Adrenal gland (tissue), 9 donors: ENCODE measurements at regions not wholly inside any gene's neighbourhood (a gene's known extent, or its start where the extent isn't known, plus 50 kb on each side); places are given as distances from the start of the nearest gene placed in this dataset.

Experiments used
- DNase-seq, 7 donors: peaks; one replicate each; pipeline ENCODE4 v3.0.0-alpha.2; 2019 to 2020
- H3K27ac ChIP-seq, 5 donors: fragments of 200-600 bp; sonication (generic) in 4 of 5; 1 replicate in 3 of 5; 2 replicates in 2 of 5; pipeline versions ENCODE4 v1.5.1 to v1.8.0; 2016 to 2020; ENCODE audit warnings: mild to moderate bottlenecking in 1 of 5
- H3K27me3 ChIP-seq: fragments of 200-600 bp; 2 replicates; pipeline ENCODE4 v1.8.0; 2021
- H3K36me3 ChIP-seq, 2 donors: fragments of 200-600 bp; replicated peaks in 1 of 2; 1 replicate in 1 of 2; 2 replicates in 1 of 2; pipeline versions ENCODE4 v1.5.1 to v1.8.0; 2018 to 2022
- H3K4me1 ChIP-seq, 2 donors: fragments of 200-600 bp; replicated peaks in 1 of 2; 1 replicate in 1 of 2; 2 replicates in 1 of 2; pipeline versions ENCODE4 v1.5.1 to v1.8.0; 2018 to 2021
- H3K4me3 ChIP-seq, 4 donors: fragments of 200-600 bp; sonication (generic) in 3 of 4; one replicate each; pipeline ENCODE4 v1.5.1; 2016 to 2018
- H3K9me3 ChIP-seq, 3 donors: fragments of 200-600 bp; sonication (generic) in 1 of 3; replicated peaks in 1 of 3; 1 replicate in 2 of 3; 2 replicates in 1 of 3; pipeline versions ENCODE4 v1.5.1 to v1.8.0; 2016 to 2021
- POLR2A ChIP-seq, 2 donors: fragments of 450-650 bp; IDR thresholded peaks; one replicate each; pipeline ENCODE4 v1.6.1; 2017; ENCODE audit warnings: antibody characterized with exemption in 2 of 2, mild to moderate bottlenecking in 2 of 2, moderate library complexity in 1 of 2
- WGBS, 4 donors: extraction: QIAGEN DNeasy Blood & Tissue Kit in 2 of 4; methylation state at CpG; one replicate each; pipeline versions ENCODE4 v1.1.5 to v1.1.7; 2013 to 2017; 5-methylcytosine and 5-hydroxymethylcytosine counted together
- intact Hi-C, 2 donors: fragments of 100-400 bp; cut with DNase I; formaldehyde crosslinking; loops; one replicate each; pipeline versions ENCODE4 v1.14.1 to v1.15.0; 2022 to 2023
- TF ChIP-seq, protein P1 (sequence below), 6 experiments: fragments of 450-650 bp in 4 of 6; fragments of 200-600 bp in 2 of 6; sonication (generic) in 1 of 6; IDR thresholded peaks; 1 replicate in 5 of 6; 2 replicates in 1 of 6; pipeline versions ENCODE4 v1.5.1 to v1.8.0; 2016 to 2021; ENCODE audit warnings: antibody characterized with exemption in 6 of 6, mild to moderate bottlenecking in 2 of 6, moderate library complexity in 1 of 6
- donor health status: healthy with polysubstance abuse.
- donor health status: Bipolar disorder and iron deficiency.
- donor health status: DM: yes; HTN: yes; CAD: no.
- donor health status: DM: no; HTN: no; CAD: no.
- donor health status: DM: no; HTN: no; CAD: no.

DNA sequence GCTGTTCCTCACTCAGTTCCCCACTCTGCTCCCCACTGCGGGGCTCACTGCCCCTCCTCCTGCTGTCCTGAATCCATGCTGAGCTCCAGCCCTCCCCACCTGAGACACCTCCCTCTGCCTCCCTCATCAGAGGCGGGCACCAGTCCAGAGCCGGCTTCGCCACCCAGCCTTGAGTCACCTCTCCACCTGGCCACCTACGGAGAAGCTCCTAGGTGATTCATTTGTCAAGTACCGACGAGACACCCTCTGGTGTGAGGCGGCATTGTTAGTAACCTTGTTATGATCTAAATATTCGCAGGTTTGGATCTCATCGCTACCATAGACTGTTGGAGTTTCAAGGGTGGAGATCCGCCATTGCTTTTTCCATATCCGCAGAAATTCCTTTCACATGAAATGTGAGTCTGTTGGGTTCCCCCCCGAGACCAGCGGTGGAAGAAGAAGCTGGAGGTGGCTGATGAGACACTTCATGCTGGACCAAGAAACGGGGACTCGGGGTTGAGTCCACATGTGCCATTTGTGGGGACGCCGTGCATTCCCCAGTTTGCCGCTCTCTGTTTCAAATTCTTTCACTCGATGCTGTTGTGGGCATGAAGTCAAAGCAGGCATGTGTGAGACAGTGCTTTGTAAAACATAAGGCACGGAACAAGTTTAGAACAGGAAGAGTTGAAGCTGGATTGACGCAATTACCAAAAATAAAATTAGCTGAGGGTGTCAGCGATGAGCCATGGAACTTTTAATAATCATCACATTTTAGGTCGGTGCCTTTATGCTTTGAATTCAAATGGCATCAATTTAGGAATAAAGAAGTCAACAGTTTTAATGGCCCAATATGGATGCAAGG, 259.8 kb upstream of the HDAC4 start:
- TF ChIP-seq, protein P1, sequence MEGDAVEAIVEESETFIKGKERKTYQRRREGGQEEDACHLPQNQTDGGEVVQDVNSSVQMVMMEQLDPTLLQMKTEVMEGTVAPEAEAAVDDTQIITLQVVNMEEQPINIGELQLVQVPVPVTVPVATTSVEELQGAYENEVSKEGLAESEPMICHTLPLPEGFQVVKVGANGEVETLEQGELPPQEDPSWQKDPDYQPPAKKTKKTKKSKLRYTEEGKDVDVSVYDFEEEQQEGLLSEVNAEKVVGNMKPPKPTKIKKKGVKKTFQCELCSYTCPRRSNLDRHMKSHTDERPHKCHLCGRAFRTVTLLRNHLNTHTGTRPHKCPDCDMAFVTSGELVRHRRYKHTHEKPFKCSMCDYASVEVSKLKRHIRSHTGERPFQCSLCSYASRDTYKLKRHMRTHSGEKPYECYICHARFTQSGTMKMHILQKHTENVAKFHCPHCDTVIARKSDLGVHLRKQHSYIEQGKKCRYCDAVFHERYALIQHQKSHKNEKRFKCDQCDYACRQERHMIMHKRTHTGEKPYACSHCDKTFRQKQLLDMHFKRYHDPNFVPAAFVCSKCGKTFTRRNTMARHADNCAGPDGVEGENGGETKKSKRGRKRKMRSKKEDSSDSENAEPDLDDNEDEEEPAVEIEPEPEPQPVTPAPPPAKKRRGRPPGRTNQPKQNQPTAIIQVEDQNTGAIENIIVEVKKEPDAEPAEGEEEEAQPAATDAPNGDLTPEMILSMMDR (IDR thresholded peaks at IDR 0.05) = no peak
- no peak for TF ChIP-seq POLR2A (IDR thresholded peaks at IDR 0.05)
- Histone ChIP-seq H3K4me3 (peak overlapping the region in 1 of 4 donors; percentile 6), H3K4me1 (no peaks in the 10 kb centered on the region), H3K27ac (no peak overlapping the region), H3K27me3 (peaks cover 26% of the 10 kb centered on the region), H3K36me3 (no peaks in the 10 kb centered on the region), H3K9me3 (no peaks in the 10 kb centered on the region)
- intact Hi-C loops = no loop called here
- peak in 2 of 7 donors; percentile 5 to 43 for DNase-seq
- WGBS, 4 donors = 80 to 86% (median 83%) methylated on average over 23 to 24 of the region's 24 CpGs

DNA sequence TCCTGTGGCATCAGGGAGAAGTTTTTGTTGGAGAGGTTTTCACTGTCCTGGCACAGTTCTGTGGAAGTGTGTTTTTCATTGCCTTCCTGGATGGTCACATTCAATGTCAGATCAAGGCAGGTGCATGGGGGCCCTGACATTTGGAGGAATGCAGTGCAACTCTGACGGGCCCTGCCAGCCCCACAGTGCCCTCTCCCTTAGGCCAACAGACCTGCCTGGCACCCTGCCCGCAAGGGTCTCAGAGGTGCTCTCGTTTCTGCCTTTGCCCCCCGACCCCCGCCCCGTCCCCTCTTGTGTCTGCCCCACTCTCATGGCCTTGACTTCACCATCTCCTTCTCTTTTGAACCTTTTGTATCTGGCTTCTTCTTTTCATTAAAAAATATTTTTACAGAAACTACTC, 257.2 kb upstream of the HDAC4 start:
- Histone ChIP-seq H3K4me3 (no peak overlapping the region), H3K27ac (no peak overlapping the region), H3K4me1 (no peaks in the 10 kb centered on the region), H3K9me3 (no peaks in the 10 kb centered on the region), H3K27me3 (peaks cover 22% of the 10 kb centered on the region), H3K36me3 (no peaks in the 10 kb centered on the region)
- intact Hi-C loops = no loop called here
- DNase-seq = peak in 1 of 7 donors; percentile 20
- WGBS, 4 donors = 75 to 79% (median 77%) methylated on average over 6 of the region's 6 CpGs
- no peak for TF ChIP-seq POLR2A (IDR thresholded peaks at IDR 0.05)
- TF ChIP-seq, protein P1 (IDR thresholded peaks at IDR 0.05) = no peak

DNA sequence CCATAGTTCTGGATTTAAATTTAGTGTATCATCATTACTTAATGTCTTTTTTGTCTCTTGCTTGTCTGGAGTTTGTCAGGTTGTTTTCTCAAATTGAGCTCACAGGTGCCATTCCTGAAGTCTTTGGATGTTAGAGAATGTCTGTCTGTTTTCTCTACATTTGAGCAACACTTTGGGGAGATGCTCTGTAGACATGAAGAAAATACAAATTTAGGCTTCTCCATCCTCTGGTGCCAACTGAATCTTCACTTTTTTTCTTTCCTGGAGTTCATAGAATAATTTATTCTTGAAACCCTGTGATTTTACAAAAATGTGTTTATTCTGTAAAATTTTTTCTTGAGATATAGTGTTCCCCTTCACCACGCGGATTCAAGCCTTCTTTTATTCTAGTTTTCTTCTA, 256.4 kb upstream of the HDAC4 start:
- Histone ChIP-seq H3K4me3 (no peak overlapping the region), H3K9me3 (no peaks in the 10 kb centered on the region), H3K27ac (no peak overlapping the region), H3K27me3 (peaks cover 16% of the 10 kb centered on the region), H3K36me3 (no peaks in the 10 kb centered on the region), H3K4me1 (no peaks in the 10 kb centered on the region)
- TF ChIP-seq, protein P1 (IDR thresholded peaks at IDR 0.05) = no peak
- no peak for TF ChIP-seq POLR2A (IDR thresholded peaks at IDR 0.05)
- intact Hi-C loops = no loop called here
- DNase-seq = no peak
- WGBS, 4 donors = 91 to 94% (median 93%) methylated on average over 2 of the region's 2 CpGs

DNA sequence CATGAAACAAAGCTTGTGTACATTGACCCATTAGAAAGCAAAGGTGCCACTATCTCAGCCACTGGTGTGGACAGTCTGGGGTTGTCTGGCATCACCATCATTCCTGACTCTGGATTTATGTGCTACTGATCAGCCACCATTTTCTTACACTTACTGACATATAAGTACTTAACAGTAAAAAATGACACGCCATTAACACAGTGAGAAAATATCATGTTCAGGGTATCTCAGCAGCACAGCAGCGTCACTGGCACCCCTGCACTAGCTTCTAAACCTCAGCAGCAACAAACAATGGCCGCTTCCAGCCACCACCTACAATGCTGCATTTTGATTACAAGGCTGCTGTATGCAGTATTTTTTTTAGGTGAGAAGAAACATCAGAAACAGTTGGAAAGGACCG, 253.4 kb upstream of the HDAC4 start:
- no peaks in the 10 kb centered on the region for H3K4me1 ChIP-seq
- H3K27me3 ChIP-seq = no peaks in the 10 kb centered on the region
- TF ChIP-seq POLR2A (IDR thresholded peaks at IDR 0.05) = no peak
- TF ChIP-seq, protein P1 (IDR thresholded peaks at IDR 0.05) = no peak
- no peak overlapping the region for H3K27ac ChIP-seq
- H3K9me3 ChIP-seq = no peaks in the 10 kb centered on the region
- DNase-seq = no peak
- 69 to 84% (median 81%) methylated on average over 4 of the region's 4 CpGs for WGBS, 4 donors
- no peaks in the 10 kb centered on the region for H3K36me3 ChIP-seq
- H3K4me3 ChIP-seq = no peak overlapping the region
- intact Hi-C loops = no loop called here
